ENCODE measurements at regions not wholly inside any gene's neighbourhood (a gene's known extent, or its start where the extent isn't known, plus 50 kb on each side); places are given as distances from the start of the nearest gene placed in this dataset.
A peak's percentile ranks its signal among the peaks of the same experiment; 100 is the strongest.
"Not testable (repeated sequence)": the region's sequence is repeated elsewhere in the genome, so short reads cannot be mapped to it uniquely, and the experiment has no call there.

GRCh38 chr10:45199205-45199740 lies 116.1 kb downstream of the OR13A1 start:
- DNase-seq, result no peak

GRCh38 chr10:45201271-45201670 lies 114.1 kb downstream of the OR13A1 start:
- no peak for DNase-seq

DNA sequence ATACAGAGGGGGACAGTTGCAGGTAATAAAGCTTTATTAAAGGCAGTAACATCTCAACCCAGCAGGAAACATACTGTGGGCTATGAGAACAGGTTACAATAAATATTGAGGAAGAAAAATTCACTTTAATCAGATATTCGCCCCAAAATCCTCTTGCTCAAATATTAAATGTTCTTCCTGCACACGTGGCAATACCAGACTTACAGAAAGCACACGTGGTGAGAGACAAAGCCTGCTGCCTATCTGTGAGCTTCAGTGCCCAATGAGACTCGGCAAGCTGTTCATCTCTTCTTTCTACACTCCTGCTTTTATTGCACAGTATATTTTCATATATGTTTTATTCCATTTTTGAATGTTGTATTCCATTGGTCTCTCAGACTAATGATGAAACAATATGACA lies 113.2 kb downstream of the OR13A1 start:
- no peak for DNase-seq

- DNase-seq, result no peak
Observed at GRCh38 chr10:45204954-45205775, 110.2 kb downstream of the OR13A1 start.

DNA sequence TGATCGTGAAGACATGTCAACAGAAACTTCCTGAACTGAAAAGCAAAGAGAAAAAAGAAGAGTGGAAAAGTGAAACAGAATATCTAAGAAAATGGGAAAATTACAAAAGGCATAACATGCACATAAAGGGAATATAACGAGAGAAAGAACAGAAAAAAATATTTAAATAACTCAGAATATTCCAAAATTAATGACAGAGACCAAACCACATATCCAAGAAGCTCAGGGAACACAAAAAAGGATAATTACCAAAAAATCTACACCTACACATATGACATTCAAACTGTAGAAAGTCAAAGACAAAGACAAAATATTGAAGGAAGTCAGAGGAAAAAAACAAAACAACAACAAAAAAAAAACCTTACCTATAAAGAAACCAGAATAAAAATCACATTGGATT lies 105.5 kb downstream of the OR13A1 start:
- DNase-seq, result no peak

GRCh38 chr10:45211576-45211975 lies 103.8 kb downstream of the OR13A1 start:
- no peak for DNase-seq

DNA sequence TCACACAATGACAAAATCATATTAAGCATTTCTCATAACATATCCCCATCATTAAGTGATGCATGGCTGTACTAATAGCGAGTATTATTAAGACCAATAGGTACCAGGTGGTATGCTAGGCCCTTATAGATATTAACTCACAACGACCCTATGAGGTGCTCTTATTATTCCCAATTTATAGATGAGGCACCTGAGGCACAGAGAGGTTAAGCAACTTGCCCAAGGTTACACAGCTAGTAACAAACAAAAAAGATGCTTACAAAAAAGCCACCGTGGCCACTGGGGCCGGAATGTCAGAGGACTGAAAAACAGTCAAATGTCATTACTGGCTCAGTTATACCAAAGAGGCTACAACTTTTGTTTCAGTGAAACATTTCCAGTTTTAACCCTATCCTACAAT lies 96.0 kb downstream of the OR13A1 start:
- DNase-seq, result no peak

- no peak for DNase-seq
Observed at GRCh38 chr10:45220931-45221330, 94.5 kb downstream of the OR13A1 start.

DNA sequence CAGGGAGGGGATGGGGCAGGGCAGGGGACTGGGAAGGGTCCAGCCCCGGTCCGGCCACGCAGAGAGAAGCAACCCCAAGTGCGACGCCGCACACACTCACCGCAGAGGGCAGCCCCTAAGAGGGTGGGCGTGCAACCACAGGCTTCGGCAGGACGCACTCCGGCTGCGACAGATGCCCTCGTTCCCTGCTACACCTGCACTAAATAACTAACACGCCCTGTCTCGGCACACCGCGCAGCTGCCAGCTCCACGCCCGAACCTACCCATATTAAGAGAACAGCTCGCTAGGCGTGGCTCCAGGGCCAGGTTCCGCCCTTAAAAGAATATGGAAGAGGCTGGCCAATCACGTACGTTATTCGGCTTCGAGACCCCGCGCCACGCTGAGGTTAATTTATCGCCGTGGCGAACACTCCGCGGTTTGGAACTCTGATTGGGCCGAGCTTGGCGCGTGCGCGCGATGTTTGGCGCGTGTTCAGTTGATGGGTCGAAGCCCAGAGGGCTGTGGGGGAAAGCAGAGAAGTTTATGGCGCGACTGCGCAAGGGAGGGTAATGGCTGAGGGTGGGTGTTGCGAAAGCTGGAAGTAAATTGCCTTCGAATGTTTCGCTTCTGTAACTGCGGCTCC lies 91.1 kb downstream of the OR13A1 start:
- DNase-seq, result no peak

- no peak for DNase-seq
Observed at GRCh38 chr10:45227042-45227441, 88.4 kb downstream of the OR13A1 start.

DNA sequence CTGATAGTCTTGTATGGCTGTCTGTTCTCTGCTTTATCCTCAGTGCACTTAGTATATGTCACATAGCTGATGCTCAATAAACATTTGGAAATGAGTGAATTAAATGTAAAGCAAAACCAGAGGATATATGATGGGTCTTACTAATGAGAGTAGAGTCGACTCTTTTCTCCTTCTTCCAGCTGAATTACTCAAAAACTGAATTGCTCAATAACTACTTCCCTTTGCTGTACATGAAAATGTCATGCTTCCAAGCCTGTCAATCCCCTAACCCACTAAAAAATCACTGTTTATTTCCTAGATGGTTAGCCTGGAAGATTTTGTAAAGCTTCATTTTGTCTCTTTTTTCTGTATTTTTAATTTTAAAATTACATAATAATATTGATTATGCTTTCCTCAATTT lies 88.0 kb downstream of the OR13A1 start:
- no peak for DNase-seq

GRCh38 chr10:45229823-45230222 lies 85.6 kb downstream of the OR13A1 start:
- no peak for DNase-seq

- DNase-seq, result peak; percentile 69
Observed at GRCh38 chr10:45235260-45235769, 80.1 kb downstream of the OR13A1 start.

- no peak for DNase-seq
Observed at GRCh38 chr10:45235798-45236220, 79.6 kb downstream of the OR13A1 start.

- no peak for DNase-seq
Observed at GRCh38 chr10:45238896-45239295, 76.5 kb downstream of the OR13A1 start.

- no peak for DNase-seq
Observed at GRCh38 chr10:45239642-45240041, 75.8 kb downstream of the OR13A1 start.

GRCh38 chr10:45241865-45242520 lies 73.4 kb downstream of the OR13A1 start:
- DNase-seq, result no peak

- DNase-seq, result no peak
Observed at GRCh38 chr10:45243261-45243660, 72.1 kb downstream of the OR13A1 start.

DNA sequence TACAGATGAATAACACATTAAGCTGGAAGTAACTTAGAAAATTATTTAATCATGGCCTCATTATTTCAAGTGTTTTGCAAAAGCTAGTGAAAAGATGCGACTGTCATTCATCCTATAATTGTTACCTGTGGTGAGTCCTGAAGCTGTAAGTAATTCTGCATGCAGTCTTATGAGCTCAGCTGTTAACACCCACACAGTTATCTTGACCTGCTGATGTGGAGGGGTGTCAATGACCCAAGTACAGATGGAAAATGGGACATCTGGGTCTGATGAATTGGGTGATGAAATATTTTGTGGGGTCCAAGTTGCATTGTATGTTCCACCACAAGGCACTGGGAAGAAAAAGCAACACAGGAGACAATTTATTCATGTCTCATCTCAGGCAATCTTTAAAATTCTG lies 68.9 kb downstream of the OR13A1 start:
- no peak for DNase-seq

- peak; percentile 51 for DNase-seq
Observed at GRCh38 chr10:45249978-45250693, 65.3 kb downstream of the OR13A1 start.

GRCh38 chr10:45250694-45251075 lies 64.7 kb downstream of the OR13A1 start:
- not testable (repeated sequence) for DNase-seq
